ENCODE measurements at regions not wholly inside any gene's neighbourhood (a gene's known extent, or its start where the extent isn't known, plus 50 kb on each side); places are given as distances from the start of the nearest gene placed in this dataset.

DNA sequence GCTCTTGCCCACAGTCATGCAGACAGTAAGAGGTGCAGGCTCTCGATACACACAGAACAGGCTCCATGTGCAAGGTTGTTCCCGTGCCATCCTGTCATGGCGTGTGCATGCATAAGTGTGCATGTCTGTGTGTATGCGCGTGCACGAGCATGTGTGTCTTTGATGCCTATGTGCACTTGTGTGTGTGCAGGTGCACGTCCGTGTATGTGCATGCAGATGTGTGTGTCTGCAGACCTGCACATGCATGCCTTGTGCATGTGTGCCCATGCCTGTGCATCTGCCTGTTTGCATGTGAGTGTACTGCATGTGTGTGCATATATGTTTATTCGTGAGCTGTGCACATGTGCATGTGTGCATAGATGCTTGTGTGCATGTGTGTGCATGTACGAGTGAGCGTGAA, 309.8 kb downstream of the TMEM121 start:
- DNase-seq = no peak

DNA sequence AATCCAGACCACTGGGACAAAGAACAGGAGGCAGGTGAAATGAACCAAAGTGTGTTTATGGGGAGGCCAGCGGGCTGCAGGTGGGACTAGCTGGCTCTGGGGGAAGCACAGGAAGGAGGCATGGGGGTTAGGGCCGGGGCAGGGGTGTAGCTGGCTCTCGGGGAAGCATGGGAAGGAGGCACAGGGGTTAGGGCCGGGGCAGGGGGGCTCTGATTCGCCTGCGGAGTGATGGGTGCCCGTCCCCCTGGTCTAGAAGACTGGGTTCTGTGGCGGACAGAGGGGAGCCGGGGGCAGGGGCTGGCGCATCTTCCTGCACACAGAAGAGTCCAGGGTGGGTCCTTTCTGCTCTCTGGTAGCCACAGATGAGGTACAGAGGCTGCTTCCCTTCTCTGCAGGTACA, 310.3 kb downstream of the TMEM121 start:
- no peak for DNase-seq

DNA sequence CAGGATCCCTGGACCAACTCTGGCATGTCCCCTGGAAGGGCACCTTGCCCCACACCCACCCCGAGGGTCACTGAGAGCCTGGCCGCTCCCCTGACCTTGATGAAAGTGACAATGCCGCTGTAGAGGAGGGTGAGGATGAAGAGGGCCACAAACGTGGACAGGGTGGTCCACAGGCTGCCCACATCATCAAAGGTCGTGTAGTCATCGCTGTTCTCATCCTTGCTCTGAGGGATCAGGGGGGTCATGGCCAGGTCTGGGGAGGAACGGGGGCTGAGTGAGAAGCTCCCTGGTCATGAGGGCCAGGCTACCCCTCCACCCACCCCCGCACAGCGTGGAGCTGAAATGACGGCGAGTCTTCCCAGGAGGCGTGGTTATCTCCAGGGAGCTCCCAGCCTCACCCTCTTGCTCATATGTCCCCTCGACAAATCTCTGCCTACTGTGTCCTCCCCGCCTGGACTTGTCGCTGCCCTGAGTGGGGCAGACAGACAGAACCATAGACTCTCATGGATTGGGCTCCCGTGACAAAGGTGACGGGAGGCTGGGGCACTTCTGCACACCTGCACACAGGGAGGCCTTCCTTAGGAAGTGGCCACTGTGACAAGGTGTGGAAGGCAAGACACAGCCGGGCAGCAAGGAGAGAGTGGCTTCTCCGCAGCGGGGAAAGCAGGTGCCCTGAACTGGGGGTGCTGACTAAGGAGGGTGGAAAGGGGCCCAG, 311.1 kb downstream of the TMEM121 start:
- no peak for DNase-seq

DNA sequence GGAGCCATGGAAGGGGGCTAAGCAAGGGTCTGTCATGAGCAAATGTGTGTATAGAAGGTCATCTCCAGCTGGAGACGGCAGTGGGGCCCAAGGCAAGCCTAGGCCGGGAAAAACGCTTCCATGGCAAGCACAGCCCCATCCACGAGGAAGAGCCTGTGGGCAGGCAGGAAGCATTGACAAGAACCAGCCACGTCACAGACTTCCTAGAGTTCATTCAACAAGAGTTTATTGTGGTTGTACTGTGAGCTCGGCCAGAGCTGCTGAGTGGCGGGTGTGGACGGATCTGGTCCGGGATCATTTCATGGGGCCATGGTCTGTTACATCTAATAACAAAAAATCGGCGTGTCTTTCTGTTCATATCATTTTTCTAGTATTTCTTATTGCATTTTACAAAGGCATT, 311.7 kb downstream of the TMEM121 start:
- DNase-seq = no peak

DNA sequence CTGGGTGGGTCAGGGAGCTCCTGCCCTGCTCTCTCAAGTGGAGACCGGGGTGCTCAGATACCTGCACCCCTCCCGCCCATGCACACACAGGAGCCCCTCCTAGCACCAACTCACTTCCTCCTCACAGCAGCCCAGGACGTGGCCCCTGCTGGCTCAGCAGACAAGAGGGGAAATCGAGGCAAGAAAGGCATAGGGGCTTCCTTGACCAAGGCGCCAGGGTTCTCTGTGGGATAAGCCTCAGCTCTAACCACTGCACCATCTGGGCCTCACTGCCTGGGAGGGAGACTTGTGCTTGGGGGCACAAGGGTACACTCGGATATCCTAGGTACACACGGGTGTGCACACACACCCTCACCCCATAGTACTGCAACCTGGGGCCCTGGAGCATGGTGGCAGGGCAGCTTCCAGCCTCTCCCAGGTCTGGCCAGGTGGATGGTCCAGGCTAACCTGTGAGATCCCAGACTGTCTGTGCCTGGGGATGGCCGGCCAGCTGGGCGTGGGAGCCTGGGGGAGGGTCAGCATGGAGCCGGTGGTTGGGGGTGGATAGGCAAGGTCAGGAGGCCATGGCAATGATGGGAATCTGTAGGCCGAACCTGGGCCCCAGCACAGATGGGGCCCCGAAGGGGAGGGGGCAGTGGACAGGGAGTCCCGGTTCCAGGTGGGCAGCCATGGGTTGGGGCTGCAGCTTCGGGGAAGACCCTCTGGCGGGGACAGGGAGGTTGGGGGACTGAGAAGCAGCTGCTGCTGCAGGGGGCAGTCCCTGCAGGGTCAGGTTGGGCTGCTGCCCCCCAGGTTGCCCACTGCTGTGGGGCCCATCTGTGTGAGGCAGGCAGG, 312.4 kb downstream of the TMEM121 start:
- no peak for DNase-seq

DNA sequence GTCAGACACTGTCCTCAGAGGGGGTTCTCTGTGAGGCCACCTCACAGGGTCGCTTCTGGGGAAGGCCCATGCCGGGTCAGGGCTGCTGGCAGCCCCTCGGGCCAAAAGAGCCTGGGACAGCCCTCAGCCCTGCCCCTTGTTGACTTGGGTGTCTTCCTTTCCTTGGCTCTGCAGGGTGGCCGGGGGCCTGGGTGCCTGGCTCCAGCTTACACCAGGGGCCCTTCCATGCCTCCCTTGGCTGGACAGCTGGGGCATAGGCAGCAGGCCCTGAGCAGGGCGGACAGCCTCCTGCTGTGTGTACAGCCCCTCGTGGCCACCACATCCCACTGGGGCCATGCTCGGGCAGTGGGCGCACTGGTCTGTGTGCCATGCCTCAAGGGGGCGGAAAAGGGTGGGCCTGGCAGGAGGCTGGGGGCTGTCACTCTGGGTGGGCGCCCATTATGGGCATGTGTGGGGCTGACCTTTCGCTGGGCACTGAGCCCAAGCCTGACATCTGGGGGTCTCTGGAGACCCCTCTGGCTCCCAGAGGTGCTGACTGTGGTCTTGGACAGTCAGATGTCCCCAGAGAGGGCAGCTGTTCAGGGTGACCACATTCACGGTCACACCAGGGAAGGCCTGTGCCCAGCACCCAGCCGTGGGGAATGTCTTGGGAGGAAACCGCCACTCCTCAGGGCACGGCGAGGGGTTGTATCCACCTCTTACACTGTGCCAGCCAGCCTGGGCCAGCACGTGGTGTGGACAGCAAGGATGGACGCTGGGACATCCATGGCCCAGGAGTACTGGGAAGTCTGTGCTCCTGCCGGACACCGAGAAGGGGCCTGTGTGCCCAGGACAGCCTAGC, 313.3 kb downstream of the TMEM121 start:
- DNase-seq = no peak

DNA sequence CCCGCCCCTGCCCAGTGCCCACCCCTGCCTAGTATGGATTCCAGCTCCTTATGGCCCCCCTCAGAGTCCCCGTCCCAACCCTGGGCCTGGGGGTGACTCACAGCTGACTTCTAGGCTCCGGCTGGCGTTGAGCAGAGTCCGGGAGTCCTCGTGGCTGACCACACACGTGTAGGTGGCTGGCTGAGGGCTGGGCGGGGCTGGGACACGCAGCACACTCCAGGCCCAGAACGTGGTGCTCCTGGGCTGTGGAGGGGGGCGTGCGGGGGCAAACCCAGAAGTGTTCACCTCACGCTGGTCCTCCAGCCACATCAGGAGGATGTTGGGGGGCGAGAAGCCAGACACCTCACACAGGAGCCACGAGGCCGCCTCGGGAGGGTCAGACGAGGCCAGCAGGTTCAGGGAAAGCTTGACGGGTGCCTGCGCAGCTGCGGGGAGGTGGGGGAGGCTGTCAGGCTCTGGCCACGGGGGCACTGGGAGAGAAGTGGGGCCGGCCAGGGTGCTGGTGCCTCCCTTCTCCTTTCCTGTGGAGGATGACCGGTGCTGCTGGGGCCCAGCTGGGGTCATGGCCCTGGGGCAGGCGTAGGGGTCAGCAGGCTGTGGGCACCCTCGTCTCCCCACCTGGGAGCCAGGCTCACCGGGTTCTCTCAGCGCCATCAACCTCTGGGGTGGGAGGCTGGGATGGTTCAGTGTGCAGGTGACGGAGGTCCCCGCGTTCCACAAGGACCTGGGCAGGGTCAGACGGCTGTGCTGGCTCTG, 314.1 kb downstream of the TMEM121 start:
- DNase-seq = no peak

DNA sequence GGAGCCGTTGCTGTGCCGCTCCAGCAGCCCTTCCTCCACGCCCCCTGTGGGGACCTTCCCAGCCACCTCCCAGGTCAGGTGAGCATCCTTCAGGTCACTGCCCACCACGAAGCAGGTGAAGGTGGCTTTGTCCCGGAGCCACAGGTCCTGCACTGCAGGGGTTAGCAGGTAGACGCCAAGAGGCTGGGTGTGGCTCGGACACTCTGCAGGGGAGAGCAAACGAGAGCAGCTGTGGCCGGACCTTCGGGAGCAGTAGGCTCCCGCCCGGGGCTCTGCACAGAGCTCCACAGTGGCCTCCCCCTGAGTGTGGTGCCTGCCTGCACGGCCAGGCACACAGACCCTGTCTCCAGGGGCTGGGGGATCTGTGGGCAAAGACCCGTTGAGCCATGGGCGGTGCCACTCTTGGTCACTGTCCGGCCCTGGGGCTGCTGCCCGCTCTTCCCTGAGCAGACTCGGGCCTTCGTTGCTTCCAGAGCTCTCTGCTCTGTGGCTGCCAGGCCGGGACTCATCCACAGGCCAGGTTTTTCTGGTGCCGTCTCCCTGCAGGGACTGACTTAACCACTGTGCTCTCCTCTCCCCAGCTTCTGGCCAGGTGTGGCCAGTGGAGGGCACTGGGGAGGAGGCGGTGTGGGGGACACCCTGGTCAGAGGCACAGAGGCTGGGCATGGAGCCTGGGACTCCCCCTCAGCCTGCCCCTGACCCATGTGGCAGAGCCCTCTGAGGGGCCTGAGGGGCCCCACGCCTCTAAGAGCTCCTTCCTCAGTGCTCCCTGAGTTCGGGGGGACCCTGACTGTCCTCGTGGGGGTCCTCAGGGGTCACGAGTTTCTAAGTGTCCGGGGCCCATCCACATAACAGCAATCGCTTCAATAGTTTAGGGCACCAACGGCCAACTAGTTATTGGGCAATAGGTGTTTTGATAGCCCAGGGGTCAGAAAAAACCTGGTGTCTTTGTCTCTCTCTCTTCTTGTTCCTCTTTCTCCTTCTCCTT, 314.9 kb downstream of the TMEM121 start:
- DNase-seq = no peak

DNA sequence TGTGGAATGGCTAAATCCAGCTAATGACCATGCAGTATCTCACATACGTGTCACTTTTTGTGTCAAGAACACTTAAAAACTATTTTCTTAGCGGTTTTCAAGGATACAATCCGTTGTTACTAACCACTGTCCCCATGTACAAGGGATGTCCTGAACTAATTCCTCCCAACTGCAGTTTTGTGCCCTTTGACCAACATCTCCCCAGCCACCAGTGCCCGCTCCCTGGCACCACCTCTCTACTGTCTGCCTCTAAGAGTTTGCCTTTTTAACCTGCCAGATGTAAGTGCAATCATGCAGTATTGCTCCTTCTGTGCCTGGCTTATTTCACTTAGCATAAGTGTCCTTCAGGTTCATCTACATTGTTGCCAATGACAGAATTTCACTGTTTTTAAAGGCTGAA, 315.7 kb downstream of the TMEM121 start:
- DNase-seq = no peak

DNA sequence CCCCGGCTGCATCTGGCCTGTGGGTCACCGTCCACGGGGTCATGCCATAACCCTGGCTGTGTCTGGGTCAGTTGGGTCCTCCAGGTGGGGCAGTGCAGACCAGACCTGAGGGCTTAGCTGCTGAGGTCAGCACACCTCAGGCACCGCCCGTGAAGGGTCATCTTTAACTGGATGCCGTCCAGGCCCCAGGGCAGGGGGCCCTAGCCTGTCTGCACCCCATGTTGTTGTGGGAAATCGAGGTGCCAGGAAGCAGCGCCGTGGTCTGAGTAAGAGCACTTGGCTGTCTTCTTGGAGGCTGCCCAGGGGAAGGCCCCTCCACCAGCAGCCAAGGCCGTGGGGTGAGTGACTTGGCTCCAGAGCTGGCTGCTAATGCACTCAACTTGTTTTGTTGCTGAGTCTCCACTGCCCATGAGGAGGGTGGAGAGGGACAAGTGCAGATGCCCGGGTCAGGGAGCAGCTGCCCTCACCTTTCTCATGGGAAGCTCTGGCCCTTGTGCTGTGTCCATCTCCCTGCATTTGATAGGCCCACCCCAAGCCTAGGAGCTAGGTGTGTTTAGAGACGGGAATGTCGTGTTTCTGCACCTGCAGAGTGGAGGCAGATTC, 317.2 kb downstream of the TMEM121 start:
- DNase-seq = no peak

DNA sequence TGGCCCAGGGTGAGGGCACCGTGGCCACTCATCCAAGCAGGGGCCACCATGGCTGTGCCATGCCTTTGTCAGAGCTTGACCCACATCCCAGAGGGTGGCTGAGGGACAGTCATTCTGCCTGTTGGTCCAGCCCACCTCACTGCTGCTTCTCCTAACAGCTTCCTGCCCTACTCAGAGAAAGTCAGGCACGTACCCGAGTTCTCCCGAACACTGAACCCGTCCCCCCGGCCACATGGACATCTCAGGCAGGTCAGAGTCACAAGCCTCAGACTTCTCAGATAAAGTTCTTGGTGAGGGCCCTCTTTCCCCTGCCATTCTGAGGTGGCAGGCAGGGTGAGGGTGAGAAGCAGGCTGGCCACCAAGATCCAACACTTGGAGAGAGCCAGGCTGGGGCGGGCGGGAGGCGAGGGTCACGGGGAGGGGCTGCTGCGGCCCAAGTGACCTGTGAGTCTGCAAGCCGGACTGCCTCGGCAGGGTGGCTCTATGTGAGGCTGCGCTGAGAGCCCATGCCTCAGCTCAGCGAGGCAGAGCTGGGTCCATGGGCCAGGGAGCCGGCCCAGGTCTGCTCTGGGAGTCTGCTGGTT, 317.8 kb downstream of the TMEM121 start:
- no peak for DNase-seq

DNA sequence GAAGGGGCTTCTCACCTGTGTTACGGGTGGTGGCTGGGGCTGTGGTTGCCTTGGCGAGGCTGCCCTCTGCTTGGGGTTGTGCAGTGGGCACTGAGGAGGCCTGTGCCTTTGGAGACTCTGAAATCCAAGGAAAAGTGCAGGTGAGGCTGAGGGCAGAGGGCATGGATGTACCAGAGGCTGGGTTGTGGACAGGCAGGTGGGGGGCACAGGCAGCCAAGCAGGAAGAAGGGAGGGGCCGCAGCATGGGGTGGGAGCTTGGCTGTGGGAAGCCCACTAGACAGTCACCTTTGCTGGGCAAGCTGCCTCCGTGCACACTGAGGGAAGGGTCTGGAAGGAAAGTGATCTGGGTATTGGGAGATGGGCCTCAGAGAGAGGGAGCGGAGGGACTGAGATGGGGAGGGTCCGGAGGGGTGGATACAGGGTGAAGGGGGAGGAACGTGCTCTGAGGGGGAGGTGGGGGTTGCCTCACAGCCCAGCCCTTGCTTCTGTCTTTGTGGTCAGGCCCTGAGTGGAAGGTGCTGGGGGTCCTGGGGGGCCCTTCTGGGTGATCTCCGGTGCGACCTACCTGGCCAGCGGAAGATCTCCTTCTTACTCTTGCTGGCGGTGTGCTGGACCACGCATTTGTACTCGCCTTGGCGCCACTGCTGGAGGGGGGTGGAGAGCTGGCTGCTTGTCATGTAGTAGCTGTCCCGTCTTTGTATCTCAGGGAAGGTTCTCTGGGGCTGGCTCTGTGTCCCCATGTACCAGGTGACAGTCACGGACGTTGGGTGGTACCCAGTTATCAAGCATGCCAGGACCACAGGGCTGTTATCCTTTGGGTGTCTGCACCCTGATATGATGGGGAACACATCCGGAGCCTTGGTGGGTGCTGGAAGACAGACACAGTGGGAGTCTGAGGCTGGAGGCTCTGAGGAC, 318.7 kb downstream of the TMEM121 start:
- no peak for DNase-seq

DNA sequence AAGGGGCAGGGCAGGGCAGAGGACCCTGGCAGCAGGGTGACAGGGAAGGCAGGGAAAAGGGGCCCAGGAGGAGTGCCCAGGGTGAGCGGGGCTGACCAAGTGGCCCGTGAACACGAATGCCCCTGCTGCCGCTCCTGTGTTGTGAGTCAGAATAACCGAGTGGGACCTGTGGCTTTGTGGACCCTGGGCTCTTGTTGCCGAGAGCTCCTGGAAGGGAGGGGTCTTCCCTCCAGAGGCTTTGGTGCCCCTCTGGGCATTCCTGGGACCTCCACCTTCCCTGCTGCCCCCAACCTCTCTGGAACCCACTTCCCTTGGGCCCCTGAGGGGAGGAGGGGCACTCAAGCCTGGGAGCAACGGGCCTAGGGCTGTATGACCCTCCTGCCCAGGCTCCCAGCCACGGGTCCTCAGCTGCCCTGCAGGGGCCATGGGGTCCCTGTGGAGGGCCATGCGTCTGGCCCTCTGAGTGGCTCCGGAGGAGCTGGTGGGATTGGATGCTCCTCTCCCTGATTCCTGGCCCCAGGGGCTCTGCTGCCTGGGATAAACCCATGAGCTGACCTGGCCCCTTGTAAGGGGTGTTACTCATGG, 319.4 kb downstream of the TMEM121 start:
- no peak for DNase-seq

DNA sequence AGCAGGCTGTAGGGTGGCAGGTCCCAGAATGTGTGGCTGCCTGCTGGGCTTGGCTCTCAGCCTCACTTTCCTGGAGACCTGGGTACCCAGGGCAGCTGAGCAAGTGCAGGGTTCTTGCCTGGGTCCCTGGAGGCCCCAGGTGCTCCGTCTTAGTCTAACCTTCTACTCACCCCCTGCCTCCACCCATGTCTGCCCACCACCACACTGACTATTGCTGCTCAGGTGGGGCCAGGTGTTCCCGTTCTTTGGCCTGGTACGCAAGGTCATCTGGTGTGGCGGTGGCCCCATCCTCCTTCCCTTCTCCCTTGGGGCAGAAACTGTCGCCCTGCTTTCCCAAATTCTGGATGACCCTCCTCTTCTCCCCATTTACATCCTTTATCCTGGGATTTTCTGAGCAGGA, 319.9 kb downstream of the TMEM121 start:
- DNase-seq = no peak

DNA sequence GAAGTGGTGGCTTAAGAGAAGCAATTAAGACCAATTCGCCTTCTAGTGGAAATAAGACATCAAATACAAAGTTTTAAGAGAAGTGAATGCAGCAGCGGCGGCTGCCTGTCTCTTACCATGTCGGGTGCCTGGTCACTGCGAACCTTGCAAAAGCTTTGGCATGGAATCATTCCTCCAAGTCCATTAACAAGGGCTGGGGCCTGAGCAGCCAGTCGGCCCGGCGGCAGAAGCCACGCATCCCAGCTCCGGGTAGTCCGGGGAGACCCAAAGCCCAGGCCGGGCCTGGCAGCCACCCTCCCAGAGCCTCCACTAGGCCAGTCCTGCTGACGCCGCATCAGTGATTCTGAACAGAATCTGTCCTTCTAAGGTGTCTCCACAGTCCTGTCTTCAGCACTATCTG, 321.0 kb downstream of the TMEM121 start:
- DNase-seq = no peak

DNA sequence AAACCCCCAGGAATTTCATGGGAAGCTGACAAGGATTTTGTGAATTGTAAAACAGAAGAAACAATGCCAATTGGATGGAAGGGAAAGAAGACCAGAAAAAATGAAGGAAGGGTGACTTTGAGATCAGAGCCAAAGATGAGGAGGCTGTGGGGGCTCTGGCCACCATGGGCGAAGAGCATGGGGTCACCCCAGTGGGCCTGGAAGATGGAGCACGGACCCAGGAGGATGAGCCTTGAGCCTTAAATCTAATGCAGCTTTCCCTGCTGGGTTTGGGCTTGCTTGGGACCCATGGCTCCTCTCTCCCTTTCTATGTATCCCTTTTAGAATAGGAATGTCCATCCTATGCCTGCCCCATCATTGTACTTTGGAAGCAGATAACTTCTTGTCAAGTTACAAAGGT, 322.2 kb downstream of the TMEM121 start:
- DNase-seq = no peak

DNA sequence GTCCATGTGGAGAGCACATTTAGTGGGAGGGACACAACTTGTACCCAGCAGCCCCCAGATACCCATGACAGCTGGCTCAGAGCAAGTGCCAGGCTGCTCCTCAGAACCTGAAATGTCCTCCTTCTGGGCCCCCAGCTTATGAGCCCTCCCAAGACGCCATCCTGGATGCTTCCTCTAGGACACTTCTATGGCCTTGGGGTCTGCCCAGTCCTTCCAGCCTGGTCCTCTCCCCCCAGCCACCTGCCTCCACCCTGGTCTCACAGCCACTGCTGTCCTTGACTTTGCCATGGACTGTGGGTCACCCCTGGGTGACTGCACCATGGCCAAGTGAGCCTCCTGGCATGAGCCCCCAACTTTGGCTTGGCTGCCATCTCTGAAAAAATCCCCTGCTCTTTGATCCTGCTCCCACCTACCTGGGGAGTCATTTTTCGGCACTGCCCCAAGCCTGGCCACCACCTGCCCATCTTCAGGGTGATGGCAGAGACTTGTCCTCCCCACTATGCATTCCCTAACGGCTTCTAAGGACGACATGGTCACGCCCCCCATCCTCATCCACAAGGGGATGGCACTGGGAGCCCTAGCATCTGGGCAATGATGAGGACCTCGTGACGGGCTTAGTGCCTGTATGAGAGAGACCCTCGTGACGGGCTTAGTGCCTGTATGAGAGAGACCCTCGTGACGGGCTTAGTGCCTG, 323.7 kb downstream of the TMEM121 start:
- no peak for DNase-seq

DNA sequence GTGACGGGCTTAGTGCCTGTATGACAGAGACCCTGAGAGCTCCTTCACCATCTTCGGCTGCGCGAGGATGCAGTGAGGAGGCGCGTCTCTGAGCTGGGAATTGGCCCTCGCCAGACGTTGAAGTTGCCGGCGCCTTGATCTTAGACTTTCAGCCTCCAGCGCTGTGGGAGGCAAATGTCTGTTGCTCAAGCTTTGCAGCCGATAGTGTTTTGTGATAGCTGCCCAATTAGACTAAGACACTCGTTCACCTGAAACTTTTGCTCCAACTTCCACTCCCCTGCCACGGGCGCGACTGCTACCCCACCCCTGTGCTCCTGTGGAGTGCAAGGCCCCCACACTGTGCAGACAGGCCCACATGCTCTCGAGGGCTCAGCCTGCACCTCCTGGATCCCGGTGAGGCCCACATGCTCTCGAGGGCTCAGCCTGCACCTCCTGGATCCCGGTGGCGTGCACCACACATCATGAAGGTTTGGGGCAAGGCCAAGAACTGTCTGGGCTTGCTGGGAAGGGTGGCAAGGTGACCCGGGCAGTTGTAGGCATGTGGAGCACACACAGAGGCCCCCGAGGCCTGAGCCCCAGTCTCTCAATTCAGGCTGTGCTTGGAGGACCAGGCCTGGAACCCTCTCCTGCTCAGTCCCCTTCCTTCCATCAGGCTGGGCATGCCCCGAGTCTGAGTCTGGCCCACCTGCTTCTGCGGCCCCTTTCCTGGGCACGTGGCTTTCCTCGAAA, 324.6 kb downstream of the TMEM121 start:
- DNase-seq = no peak

Measured in stimulated activated CD4-positive, alpha-beta T cell treated with anti-CD3 and anti-CD28 coated beads, Interleukin-2, amount 100 ng/mL, for 24 hours (primary cell).